ENCODE measurements at regions not wholly inside any gene's neighbourhood (a gene's known extent, or its start where the extent isn't known, plus 50 kb on each side); places are given as distances from the start of the nearest gene placed in this dataset.

GRCh38 chr4:41426539-41426938 is 111.4 kb upstream of the LIMCH1 start:
- Histone ChIP-seq H3K4me2 (ENCODE audit: insufficient read depth, low read length) (no peak overlapping the region), H2AFZ (ENCODE audit: low read depth, low read length) (no peak overlapping the region), H3K27me3 (ENCODE audit: control insufficient read depth in 2 of 2, insufficient read depth in 2 of 2, low read length in 2 of 2) (peaks cover 15 to 33% of the 10 kb centered on the region in 2 experiments), H3K27ac (ENCODE audit: insufficient read depth, low read depth, low read length) (no peak overlapping the region), H3K79me2 (ENCODE audit: control insufficient read depth, insufficient read depth, low read length) (no peaks in the 10 kb centered on the region), H3K4me1 (ENCODE audit: control insufficient read depth, extremely low read depth, insufficient read depth, low read length) (peaks cover 37% of the 10 kb centered on the region), H3K9ac (replicated peaks; ENCODE audit: extremely low read depth, insufficient read depth, low read length) (no peak overlapping the region), H3K4me3 (replicated peaks in 1 of 3; ENCODE audit: insufficient read depth in 1 of 3, low read depth in 1 of 3, low read length in 3 of 3) (no peak overlapping the region), H4K20me1 (replicated peaks; ENCODE audit: control insufficient read depth, extremely low read depth, insufficient read depth, low read length) (no peaks in the 10 kb centered on the region), H3K9me3 (replicated peaks; ENCODE audit: control insufficient read depth, insufficient read depth, low read length) (no peaks in the 10 kb centered on the region), H3K36me3 (ENCODE audit: control insufficient read depth in 2 of 2, extremely low read depth in 1 of 2, insufficient read depth in 2 of 2, low read length in 2 of 2) (no peaks in the 10 kb centered on the region), H3K9me1 (replicated peaks; ENCODE audit: control insufficient read depth, extremely low read depth, insufficient read depth, low read length) (no peaks in the 10 kb centered on the region)
- ChIA-PET POLR2A (interaction anchor here (1.2 kb wide), 1 partner anchor 119 kb away, joined by 3 read pairs; no protein-coding TSS in a partner anchor), CTCF (interaction anchor here (1.2 to 1.5 kb wide), 3 partner anchors 9 to 217 kb away, joined by 3 to 6 read pairs (median 4); no protein-coding TSS in a partner anchor)
- TF ChIP-seq JUN (IDR thresholded peaks at IDR 0.05; ENCODE audit: borderline replicate concordance, insufficient read depth, insufficient read length, low read depth) (no peak), GATA2 (IDR thresholded peaks at IDR 0.05; ENCODE audit: insufficient read depth, insufficient read length, low read depth, low read length) (no peak), MAX (IDR thresholded peaks at IDR 0.05; ENCODE audit: insufficient read depth, insufficient read length) (no peak), MYC (IDR thresholded peaks at IDR 0.05; ENCODE audit: low read depth, low read length) (no peak), FOS (IDR thresholded peaks at IDR 0.05; ENCODE audit: borderline replicate concordance, insufficient read depth, low read length) (no peak), CTCF (IDR thresholded peaks at IDR 0.05; ENCODE audit: extremely low read depth in 1 of 2, insufficient read depth in 1 of 2, low read depth in 1 of 2, low read length in 2 of 2) (no peak), POLR2A (IDR thresholded peaks at IDR 0.05; ENCODE audit: low read depth, low read length) (no peak), EZH2 (IDR thresholded peaks at IDR 0.05; ENCODE audit: borderline replicate concordance, low read depth, low read length, severe bottlenecking) (no peak), POLR2AphosphoS5 (IDR thresholded peaks at IDR 0.05; ENCODE audit: insufficient read depth, low read depth, low read length) (no peak)
- intact Hi-C loops (cut with micrococcal nuclease) (loop anchor here (2.0 kb wide), 1 partner anchor 66 kb away; no protein-coding TSS in a partner anchor), dilution Hi-C loops (cut with MboI; ENCODE audit: extremely low pct_ligation_motif_present, low sequenced_read_pairs) (no loop called here)
- FAIRE-seq (no peak), DNase-seq (ENCODE audit: low read depth, low spot score) (peak; percentile 89)
- no TSS peak for BruUV-seq (replicated peaks)

All from endothelial cell of umbilical vein (primary cell).